ENCODE measurements at regions not wholly inside any gene's neighbourhood (a gene's known extent, or its start where the extent isn't known, plus 50 kb on each side); places are given as distances from the start of the nearest gene placed in this dataset.
A peak's percentile ranks its signal among the peaks of the same experiment; 100 is the strongest.

DNA sequence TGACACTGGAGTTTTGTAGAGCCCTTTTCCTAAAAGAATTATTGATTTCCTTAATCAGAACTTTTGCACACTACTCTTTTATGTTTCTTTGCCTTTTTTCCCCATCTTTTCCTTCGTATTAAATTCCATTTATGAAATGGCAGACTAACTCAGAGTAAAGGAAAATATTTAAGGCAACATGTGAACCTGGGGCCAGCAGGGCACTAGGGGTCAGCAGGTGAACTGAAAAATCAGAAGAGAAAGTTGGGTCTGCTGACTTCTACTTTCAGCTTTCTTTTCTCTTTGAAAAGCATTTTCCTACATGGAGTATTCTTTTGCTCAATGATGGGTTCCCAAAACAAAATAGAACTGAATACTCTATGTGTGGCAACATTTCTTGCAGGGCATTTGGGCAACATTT lies 226.6 kb upstream of the EXOC2 start:
- ChIA-PET POLR2A (ENCODE audit: low non-redundant PET) (no interaction called here), CTCF (interaction anchor here (0.6 to 0.7 kb wide), 3 partner anchors 271 to 462 kb away, joined by 3 read pairs; no protein-coding TSS in a partner anchor)
- H3K27ac ChIP-seq: no peak overlapping the region
- TF ChIP-seq, protein P1, sequence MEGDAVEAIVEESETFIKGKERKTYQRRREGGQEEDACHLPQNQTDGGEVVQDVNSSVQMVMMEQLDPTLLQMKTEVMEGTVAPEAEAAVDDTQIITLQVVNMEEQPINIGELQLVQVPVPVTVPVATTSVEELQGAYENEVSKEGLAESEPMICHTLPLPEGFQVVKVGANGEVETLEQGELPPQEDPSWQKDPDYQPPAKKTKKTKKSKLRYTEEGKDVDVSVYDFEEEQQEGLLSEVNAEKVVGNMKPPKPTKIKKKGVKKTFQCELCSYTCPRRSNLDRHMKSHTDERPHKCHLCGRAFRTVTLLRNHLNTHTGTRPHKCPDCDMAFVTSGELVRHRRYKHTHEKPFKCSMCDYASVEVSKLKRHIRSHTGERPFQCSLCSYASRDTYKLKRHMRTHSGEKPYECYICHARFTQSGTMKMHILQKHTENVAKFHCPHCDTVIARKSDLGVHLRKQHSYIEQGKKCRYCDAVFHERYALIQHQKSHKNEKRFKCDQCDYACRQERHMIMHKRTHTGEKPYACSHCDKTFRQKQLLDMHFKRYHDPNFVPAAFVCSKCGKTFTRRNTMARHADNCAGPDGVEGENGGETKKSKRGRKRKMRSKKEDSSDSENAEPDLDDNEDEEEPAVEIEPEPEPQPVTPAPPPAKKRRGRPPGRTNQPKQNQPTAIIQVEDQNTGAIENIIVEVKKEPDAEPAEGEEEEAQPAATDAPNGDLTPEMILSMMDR (conservative IDR thresholded peaks at IDR 0.05; ENCODE audit: low read depth): no peak
- DNase-seq (ENCODE audit: low spot score): no peak

DNA sequence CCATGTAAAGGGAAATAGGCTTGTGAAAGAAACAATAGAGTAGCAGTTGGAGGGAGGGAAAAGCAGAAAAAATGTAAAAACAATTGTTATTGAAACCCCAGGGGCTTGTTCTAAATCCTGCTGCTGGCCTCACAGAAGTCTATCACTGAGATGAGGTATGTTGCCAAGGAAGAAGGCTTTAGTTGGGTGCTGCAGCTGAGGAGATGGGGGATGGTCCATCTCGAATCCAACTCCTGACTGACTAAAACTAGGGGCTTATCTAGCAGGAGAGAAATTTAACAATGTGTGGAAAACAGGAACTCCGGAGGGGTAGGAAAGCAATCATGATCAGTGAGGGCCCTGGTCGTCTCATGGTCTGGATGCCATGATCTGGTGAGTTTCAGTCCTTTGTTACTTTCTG lies 225.0 kb upstream of the EXOC2 start:
- no peak overlapping the region for H3K27ac ChIP-seq
- DNase-seq (ENCODE audit: low spot score): no peak
- CTCF ChIA-PET: interaction anchor here (0.6 to 0.7 kb wide), 2 partner anchors 40 to 374 kb away, joined by 3 read pairs; no protein-coding TSS in a partner anchor
- POLR2A ChIA-PET (ENCODE audit: low non-redundant PET): no interaction called here
- TF ChIP-seq, protein P1 (conservative IDR thresholded peaks at IDR 0.05; ENCODE audit: low read depth): no peak

DNA sequence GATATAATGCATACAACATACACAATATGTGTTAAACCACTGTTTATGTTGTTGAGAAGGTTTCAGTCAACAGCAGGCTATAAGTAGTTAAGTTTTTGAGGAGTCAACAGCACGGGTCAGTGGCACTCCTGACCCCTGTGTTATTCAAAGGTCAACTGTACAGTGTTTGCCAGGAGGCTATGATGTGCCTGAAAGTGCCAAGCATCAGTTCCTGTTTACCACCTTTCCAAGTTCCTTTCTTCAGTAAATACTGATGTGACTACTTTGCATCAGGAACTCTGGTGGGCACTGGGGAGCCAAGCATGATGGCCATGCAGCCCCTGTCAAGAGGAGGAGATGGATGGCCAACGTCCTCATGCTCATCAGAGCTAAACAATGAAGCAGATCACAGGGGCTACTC lies 224.4 kb upstream of the EXOC2 start:
- no peak for DNase-seq (ENCODE audit: low spot score)
- ChIA-PET POLR2A (ENCODE audit: low non-redundant PET) (no interaction called here), CTCF (interaction anchor here (0.6 kb wide), 1 partner anchor 41 kb away, joined by 3 read pairs; no protein-coding TSS in a partner anchor)
- TF ChIP-seq, protein P1 (conservative IDR thresholded peaks at IDR 0.05; ENCODE audit: low read depth): no peak
- H3K27ac ChIP-seq: no peak overlapping the region

DNA sequence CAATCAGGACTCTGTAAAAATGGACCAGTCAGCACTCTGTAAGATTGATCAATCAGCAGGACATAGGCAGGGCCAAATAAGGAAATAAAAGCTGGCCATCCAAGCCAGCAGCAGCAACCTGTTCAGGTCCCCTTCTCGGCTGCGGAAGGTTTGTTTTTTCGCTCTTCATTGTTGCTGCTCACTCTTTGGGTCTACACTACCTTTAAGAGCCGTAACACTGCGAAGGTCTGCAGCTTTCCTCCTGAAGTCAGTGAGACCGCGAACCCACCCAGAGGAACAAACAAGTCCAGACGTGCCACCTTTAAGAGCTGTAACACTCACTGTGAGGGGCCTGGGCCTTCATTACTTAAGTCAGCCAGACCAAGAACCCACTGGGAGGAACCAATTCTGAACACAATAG lies 223.2 kb upstream of the EXOC2 start:
- POLR2A ChIA-PET (ENCODE audit: low non-redundant PET): interaction anchor here (0.7 kb wide), 1 partner anchor 396 kb away, joined by 3 read pairs; no protein-coding TSS in a partner anchor
- DNase-seq (ENCODE audit: low spot score): no peak
- CTCF ChIA-PET: no interaction called here
- TF ChIP-seq, protein P1 (conservative IDR thresholded peaks at IDR 0.05; ENCODE audit: low read depth): no peak
- no peak overlapping the region for H3K27ac ChIP-seq

DNA sequence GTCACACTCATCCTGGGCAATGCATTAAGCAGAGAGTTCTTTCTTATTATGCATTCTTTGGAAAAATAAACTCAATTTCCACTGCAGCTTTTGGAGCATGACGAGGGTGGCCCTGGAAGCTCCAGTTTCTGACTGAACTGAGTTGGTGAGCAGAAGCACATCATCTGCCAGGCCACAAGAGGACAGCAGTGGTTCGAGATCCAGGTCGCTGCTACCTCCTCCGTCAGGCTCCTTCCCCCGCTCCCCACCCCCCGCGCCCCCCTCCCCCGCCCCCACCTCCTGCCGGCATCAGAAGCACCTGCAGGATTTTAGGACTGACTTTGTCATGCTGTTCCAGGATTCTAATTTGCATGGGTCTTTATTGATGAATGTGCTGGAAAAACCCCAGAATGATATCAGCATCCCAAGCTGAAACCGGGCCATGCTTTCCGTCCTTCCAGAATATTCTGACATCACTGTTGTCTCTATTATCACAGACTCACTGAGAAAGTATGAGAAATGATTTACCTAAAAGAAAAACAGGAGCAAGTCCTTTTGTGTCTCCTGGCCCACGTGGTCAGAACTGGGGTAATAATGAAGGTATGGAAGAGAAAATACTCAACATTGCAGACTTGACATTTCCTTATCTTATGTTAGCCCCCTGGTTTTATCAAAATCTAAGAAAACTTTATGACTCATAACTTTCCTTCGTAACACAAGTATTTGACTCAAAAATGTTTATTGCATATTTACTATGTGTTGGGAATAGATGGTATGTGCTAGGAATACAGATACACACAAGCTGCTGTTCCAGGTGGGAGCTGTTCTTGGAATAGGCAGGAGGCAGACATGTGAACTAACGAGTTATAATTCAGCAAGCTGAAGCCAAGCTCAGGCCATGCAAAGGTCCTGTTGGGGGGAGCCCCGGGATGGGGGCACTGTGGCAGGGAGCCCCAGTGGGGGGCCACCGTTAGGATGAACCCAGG lies 220.2 kb upstream of the EXOC2 start:
- TF ChIP-seq, protein P1 (conservative IDR thresholded peaks at IDR 0.05; ENCODE audit: low read depth): peak; percentile 64
- H3K27ac ChIP-seq: no peak overlapping the region
- ChIA-PET CTCF (interaction anchor here (0.5 to 2.4 kb wide), 19 partner anchors 9 to 484 kb away, joined by 3 to 28 read pairs (median 3); no protein-coding TSS in a partner anchor), POLR2A (ENCODE audit: low non-redundant PET) (interaction anchor here (0.6 to 0.7 kb wide), 2 partner anchors 10 to 403 kb away, joined by 3 to 4 read pairs; no protein-coding TSS in a partner anchor)
- peak; percentile 44 for DNase-seq (ENCODE audit: low spot score)

DNA sequence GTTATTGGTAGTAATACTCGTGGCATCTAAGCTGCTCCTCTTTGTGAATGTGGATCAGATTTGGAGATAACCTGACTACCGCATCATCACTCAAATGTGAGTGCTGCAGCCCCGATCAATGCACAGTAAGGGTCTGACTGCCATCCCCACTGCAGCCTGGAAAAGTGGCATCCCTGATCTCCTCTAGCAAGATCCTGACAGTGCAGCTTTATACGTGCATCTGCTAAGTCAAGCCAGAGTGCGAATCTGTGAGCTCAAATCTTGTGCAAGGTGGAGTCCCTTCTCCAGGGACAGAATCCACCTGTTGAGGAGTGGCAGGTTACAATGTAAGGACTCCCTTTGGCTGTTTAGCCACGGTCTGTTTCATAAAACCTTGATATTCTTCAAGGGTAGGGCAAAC lies 215.0 kb upstream of the EXOC2 start:
- no peak for DNase-seq (ENCODE audit: low spot score)
- ChIA-PET POLR2A (ENCODE audit: low non-redundant PET) (no interaction called here), CTCF (no interaction called here)
- TF ChIP-seq, protein P1 (conservative IDR thresholded peaks at IDR 0.05; ENCODE audit: low read depth): no peak
- H3K27ac ChIP-seq: no peak overlapping the region

All from RWPE1 (cell line).